ENCODE measurements at regions not wholly inside any gene's neighbourhood (a gene's known extent, or its start where the extent isn't known, plus 50 kb on each side); places are given as distances from the start of the nearest gene placed in this dataset.

DNA sequence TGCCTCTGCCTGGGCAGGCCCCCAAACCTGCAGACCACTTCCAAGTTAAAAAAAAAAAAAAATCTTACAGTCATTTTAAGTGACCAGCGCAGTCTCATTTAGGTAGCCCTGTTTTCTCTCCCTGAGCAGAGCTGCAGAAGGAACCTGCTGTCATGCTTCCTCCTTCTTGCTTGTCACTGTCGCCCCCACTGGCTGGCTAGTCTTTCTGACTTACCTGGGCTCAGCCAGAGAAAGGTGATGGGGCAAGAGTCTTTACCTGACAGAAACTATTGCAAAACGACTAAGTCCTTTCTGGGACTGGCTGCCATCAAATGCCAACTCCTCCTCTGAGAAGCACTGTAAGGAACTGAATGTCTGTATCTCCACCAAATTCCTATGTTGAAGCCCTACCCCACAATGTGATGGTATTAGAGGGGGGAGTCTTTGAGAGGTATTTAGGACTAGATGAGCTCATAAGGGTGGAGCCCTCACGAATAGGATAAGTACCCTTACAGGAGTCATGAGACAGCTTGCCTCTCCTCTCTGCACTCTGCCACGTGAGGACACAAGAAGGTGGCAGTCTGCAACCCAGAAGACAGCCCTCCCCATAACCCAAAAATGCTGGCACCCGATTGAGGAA lies 58.4 kb upstream of the SHC3 start:
- no peak overlapping the region for H3K4me3 ChIP-seq (ENCODE audit: extremely low read depth in 1 of 4, insufficient read depth in 2 of 4, low read depth in 3 of 4, low read length in 4 of 4)
- no peak overlapping the region for H2BK120ac ChIP-seq (replicated peaks; ENCODE audit: low read depth, low read length)
- H2AFZ ChIP-seq (ENCODE audit: low read length) = no peak overlapping the region
- H3K79me2 ChIP-seq (ENCODE audit: control insufficient read depth in 1 of 2, insufficient read depth in 2 of 2, low read length in 2 of 2) = no peaks in the 10 kb centered on the region
- H3K9ac ChIP-seq (replicated peaks in 1 of 4; ENCODE audit: extremely low read depth in 1 of 4, low read depth in 3 of 4, low read length in 3 of 4) = no peak overlapping the region
- no peaks in the 10 kb centered on the region for H4K20me1 ChIP-seq (replicated peaks in 1 of 2; ENCODE audit: control insufficient read depth in 1 of 2, insufficient read depth in 2 of 2, low read length in 2 of 2)
- no peak overlapping the region for H3K27ac ChIP-seq (ENCODE audit: low read depth, low read length)
- H4K8ac ChIP-seq (ENCODE audit: extremely low read depth, insufficient read depth, low read length) = no peak overlapping the region
- H3K14ac ChIP-seq (ENCODE audit: insufficient read length) = no peak overlapping the region
- H2BK20ac ChIP-seq (ENCODE audit: low read length) = no peak overlapping the region
- H3K9me3 ChIP-seq (ENCODE audit: insufficient read depth in 2 of 2, low read depth in 1 of 2, low read length in 1 of 2) = no peaks in the 10 kb centered on the region
- H3K4me1 ChIP-seq (replicated peaks in 1 of 4; ENCODE audit: control insufficient read depth in 3 of 4, insufficient read depth in 4 of 4, low read length in 3 of 4) = no peaks in the 10 kb centered on the region
- H3K4ac ChIP-seq (replicated peaks; ENCODE audit: insufficient read length, low read depth, low read length) = no peak overlapping the region
- no peak overlapping the region for H3K18ac ChIP-seq (ENCODE audit: extremely low read depth, low read length)
- FAIRE-seq (no peak), DNase-seq (ENCODE audit: low read depth in 1 of 2, low spot score in 2 of 2) (no peak)
- CTCF ChIA-PET (ENCODE audit: partially characterized antibody) = interaction anchor here (0.6 to 2.5 kb wide), 5 partner anchors 8 to 424 kb away, joined by 3 to 12 read pairs (median 4); no protein-coding TSS in a partner anchor
- H4K5ac ChIP-seq (ENCODE audit: insufficient read length, low read depth, low read length) = no peak overlapping the region
- H2BK5ac ChIP-seq (ENCODE audit: low read depth, low read length) = no peak overlapping the region
- no peak overlapping the region for H3K56ac ChIP-seq (replicated peaks; ENCODE audit: insufficient read length, low read depth, low read length)
- POLR2A ChIA-PET (ENCODE audit: partially characterized antibody) = interaction anchor here (1.4 kb wide), 1 partner anchor 73 kb away, joined by 3 read pairs; no protein-coding TSS in a partner anchor
- 69% methylated on average over 6 of the region's 6 CpGs; no CpG with 5 or more reads in 1 of the 2 experiments for WGBS, 2 experiments (ENCODE audit: extremely low coverage in 1 of 2, insufficient coverage in 1 of 2, insufficient read length in 1 of 2, insufficient replicate concordance in 2 of 2, low coverage in 1 of 2, low lambda C conversion rate in 2 of 2, missing lambda C conversion rate in 1 of 2)
- H3K36me3 ChIP-seq (ENCODE audit: control insufficient read depth in 2 of 4, insufficient read depth in 4 of 4, low read length in 3 of 4) = no peaks in the 10 kb centered on the region
- no peak overlapping the region for H3K4me2 ChIP-seq (ENCODE audit: insufficient read depth in 1 of 2, low read depth in 2 of 2, low read length in 2 of 2)
- H2BK15ac ChIP-seq (ENCODE audit: low read length) = no peak overlapping the region; the same call in 1 of the 2 replicates
- H3K23ac ChIP-seq (ENCODE audit: insufficient read length) = no peak overlapping the region
- TF ChIP-seq TAF1 (IDR thresholded peaks at IDR 0.05; ENCODE audit: low read depth, low read length) (no peak), SRF (IDR thresholded peaks at IDR 0.05; ENCODE audit: low read depth, low read length) (no peak), RAD21 (IDR thresholded peaks at IDR 0.05 in 1 of 2, conservative IDR thresholded peaks at IDR 0.05 in 1 of 2; ENCODE audit: low read depth in 2 of 2, low read length in 2 of 2) (peak; percentile 41 to 50; a peak in 3 of 4 replicates), CTCF (IDR thresholded peaks at IDR 0.05; ENCODE audit: control extremely low read depth in 1 of 3, insufficient read depth in 1 of 3, low read depth in 1 of 3, low read length in 3 of 3) (peak in 2 of 3 experiments; percentile 26 to 37; a peak in 2 of 4 replicates)
- no peak overlapping the region for H4K91ac ChIP-seq (replicated peaks; ENCODE audit: insufficient read length, low read length)
- no peaks in the 10 kb centered on the region for H3K23me2 ChIP-seq (ENCODE audit: low read depth, low read length)
- H2AK5ac ChIP-seq (ENCODE audit: low read depth, low read length) = no peak overlapping the region
- peaks cover 0 to 3% (median 2%) of the 10 kb centered on the region in 4 experiments; a peak in 4 of 7 replicates for H3K27me3 ChIP-seq (replicated peaks in 1 of 4; ENCODE audit: control insufficient read depth in 3 of 4, extremely low read depth in 1 of 4, insufficient read depth in 3 of 4, low read length in 3 of 4)
- H3K79me1 ChIP-seq (ENCODE audit: low read depth, low read length) = no peaks in the 10 kb centered on the region
- no peak overlapping the region for H2BK12ac ChIP-seq (ENCODE audit: low read depth, low read length)

Measured in H1 (cell line).